ENCODE measurements at regions not wholly inside any gene's neighbourhood (a gene's known extent, or its start where the extent isn't known, plus 50 kb on each side); places are given as distances from the start of the nearest gene placed in this dataset.

GRCh38 chr2:11898576-11898975, 152.1 kb downstream of the LPIN1 start:
- no peak for TF ChIP-seq POLR2A (IDR thresholded peaks at IDR 0.05; ENCODE audit: low read depth, low read length)
- no peak for TF ChIP-seq TAF1 (IDR thresholded peaks at IDR 0.05; ENCODE audit: borderline replicate concordance, low read depth, low read length)
